ENCODE measurements at regions not wholly inside any gene's neighbourhood (a gene's known extent, or its start where the extent isn't known, plus 50 kb on each side); places are given as distances from the start of the nearest gene placed in this dataset.

DNA sequence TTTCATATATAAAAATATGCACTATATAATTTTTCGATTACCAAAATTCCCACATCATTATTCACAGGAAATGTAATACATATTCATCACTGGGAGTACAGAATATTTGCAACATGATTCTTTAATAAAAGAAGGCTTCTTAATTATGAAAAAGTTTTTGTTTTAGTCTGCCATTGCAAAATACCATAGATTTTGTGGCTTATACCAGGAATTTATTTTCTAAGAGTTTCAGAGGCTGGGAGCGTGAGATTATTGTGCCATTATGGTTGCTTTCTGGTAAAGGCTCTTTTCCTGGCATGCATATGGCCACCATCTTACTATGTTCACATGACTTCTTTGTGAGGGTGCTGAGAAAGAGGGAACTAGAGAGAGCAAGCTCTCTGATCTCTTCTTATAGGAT lies 306.9 kb upstream of the ADGRB3 start:
- TF ChIP-seq POLR2A (IDR thresholded peaks at IDR 0.05) = no peak
- TF ChIP-seq, protein P1, sequence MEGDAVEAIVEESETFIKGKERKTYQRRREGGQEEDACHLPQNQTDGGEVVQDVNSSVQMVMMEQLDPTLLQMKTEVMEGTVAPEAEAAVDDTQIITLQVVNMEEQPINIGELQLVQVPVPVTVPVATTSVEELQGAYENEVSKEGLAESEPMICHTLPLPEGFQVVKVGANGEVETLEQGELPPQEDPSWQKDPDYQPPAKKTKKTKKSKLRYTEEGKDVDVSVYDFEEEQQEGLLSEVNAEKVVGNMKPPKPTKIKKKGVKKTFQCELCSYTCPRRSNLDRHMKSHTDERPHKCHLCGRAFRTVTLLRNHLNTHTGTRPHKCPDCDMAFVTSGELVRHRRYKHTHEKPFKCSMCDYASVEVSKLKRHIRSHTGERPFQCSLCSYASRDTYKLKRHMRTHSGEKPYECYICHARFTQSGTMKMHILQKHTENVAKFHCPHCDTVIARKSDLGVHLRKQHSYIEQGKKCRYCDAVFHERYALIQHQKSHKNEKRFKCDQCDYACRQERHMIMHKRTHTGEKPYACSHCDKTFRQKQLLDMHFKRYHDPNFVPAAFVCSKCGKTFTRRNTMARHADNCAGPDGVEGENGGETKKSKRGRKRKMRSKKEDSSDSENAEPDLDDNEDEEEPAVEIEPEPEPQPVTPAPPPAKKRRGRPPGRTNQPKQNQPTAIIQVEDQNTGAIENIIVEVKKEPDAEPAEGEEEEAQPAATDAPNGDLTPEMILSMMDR (IDR thresholded peaks at IDR 0.05) = no peak
- TF ChIP-seq POLR2AphosphoS5 (IDR thresholded peaks at IDR 0.05; ENCODE audit: insufficient read depth in 1 of 2, low read depth in 1 of 2) = no peak

Data from vagina (tissue), 2 donors.